ENCODE measurements at regions not wholly inside any gene's neighbourhood (a gene's known extent, or its start where the extent isn't known, plus 50 kb on each side); places are given as distances from the start of the nearest gene placed in this dataset.

DNA sequence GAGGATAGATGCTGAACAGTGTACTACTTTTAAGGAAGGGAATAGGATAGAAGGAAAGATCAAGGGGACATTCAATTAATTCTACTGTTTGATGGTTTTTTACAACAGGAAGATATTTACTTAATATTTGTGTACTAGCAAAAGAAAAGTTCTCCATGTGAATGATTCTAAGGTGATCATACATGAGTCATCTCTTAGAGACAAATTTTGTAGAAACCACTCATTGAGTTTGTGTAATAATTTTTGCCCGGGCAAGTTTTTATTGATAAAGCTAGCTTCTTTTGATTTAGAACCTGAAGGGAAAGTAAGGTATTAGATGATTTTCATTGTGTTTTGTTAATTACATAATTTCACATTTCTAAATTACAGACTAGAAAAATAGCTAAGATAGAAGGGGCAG lies 172.8 kb upstream of the PSMD7 start:
- Histone ChIP-seq H3K27me3 (ENCODE audit: control insufficient read depth, extremely low read depth, insufficient read depth, low read length) (no peaks in the 10 kb centered on the region), H2AFZ (ENCODE audit: control insufficient read depth, low read length) (no peak overlapping the region), H3K4me1 (ENCODE audit: control insufficient read depth, extremely low read depth, insufficient read depth, low read length) (peaks cover 5% of the 10 kb centered on the region), H4K20me1 (ENCODE audit: control insufficient read depth, extremely low read depth, insufficient read depth, low read length) (no peaks in the 10 kb centered on the region), H3K36me3 (ENCODE audit: control insufficient read depth in 2 of 2, extremely low read depth in 1 of 2, insufficient read depth in 2 of 2, low read length in 2 of 2) (no peaks in the 10 kb centered on the region), H3K9me1 (ENCODE audit: control insufficient read depth, extremely low read depth, insufficient read depth, low read length) (no peaks in the 10 kb centered on the region), H3K4me2 (ENCODE audit: control insufficient read depth, extremely low read depth, insufficient read depth, low read depth, low read length) (no peak overlapping the region), H3K4me3 (ENCODE audit: control insufficient read depth in 2 of 3, extremely low read depth in 1 of 3, insufficient read depth in 2 of 3, low read depth in 1 of 3, low read length in 3 of 3) (no peak overlapping the region), H3K27ac (ENCODE audit: control insufficient read depth, insufficient read depth, low read length) (no peak overlapping the region), H3K79me2 (ENCODE audit: control insufficient read depth, insufficient read depth, low read length) (no peaks in the 10 kb centered on the region), H3K9ac (ENCODE audit: control insufficient read depth, extremely low read depth, insufficient read depth, low read length) (no peak overlapping the region), H3K9me3 (ENCODE audit: control insufficient read depth, low read depth, low read length) (no peaks in the 10 kb centered on the region)
- TF ChIP-seq, protein P1, sequence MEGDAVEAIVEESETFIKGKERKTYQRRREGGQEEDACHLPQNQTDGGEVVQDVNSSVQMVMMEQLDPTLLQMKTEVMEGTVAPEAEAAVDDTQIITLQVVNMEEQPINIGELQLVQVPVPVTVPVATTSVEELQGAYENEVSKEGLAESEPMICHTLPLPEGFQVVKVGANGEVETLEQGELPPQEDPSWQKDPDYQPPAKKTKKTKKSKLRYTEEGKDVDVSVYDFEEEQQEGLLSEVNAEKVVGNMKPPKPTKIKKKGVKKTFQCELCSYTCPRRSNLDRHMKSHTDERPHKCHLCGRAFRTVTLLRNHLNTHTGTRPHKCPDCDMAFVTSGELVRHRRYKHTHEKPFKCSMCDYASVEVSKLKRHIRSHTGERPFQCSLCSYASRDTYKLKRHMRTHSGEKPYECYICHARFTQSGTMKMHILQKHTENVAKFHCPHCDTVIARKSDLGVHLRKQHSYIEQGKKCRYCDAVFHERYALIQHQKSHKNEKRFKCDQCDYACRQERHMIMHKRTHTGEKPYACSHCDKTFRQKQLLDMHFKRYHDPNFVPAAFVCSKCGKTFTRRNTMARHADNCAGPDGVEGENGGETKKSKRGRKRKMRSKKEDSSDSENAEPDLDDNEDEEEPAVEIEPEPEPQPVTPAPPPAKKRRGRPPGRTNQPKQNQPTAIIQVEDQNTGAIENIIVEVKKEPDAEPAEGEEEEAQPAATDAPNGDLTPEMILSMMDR (optimal IDR thresholded peaks at IDR 0.05 in 1 of 3, IDR thresholded peaks at IDR 0.05 in 1 of 3, conservative IDR thresholded peaks at IDR 0.05 in 1 of 3; ENCODE audit: extremely low read depth in 1 of 3, insufficient read depth in 2 of 3, low read length in 3 of 3), result no peak
- no peak for TF ChIP-seq EZH2 (IDR thresholded peaks at IDR 0.05; ENCODE audit: low read length)
- no peak for DNase-seq (ENCODE audit: low read depth, low spot score)
- dilution Hi-C loops (cut with MboI; ENCODE audit: extremely low pct_ligation_motif_present, low sequenced_read_pairs), result no loop called here
- FAIRE-seq, result no peak

DNA sequence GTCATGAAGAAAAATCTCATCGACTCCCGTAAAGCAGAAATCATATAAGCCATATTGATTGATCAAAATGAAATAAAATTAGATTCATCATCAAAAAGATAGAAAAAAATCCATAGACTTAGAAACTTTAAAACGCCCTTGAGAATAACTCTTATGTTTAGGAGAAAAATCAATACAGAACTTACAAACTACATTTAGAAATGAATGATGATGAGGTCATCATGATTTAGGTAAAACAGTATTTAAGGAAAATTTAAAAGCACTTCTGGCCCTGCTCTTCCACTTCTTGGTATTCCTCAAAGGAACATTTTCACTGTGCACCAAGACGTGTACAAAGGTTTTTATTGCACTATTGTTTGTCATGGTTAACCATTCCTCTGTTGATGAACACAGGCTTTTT lies 173.4 kb upstream of the PSMD7 start:
- Histone ChIP-seq H3K9me3 (ENCODE audit: control insufficient read depth, low read depth, low read length) (no peaks in the 10 kb centered on the region), H3K9ac (ENCODE audit: control insufficient read depth, extremely low read depth, insufficient read depth, low read length) (no peak overlapping the region), H4K20me1 (ENCODE audit: control insufficient read depth, extremely low read depth, insufficient read depth, low read length) (no peaks in the 10 kb centered on the region), H3K4me1 (ENCODE audit: control insufficient read depth, extremely low read depth, insufficient read depth, low read length) (peaks cover 5% of the 10 kb centered on the region), H3K27ac (ENCODE audit: control insufficient read depth, insufficient read depth, low read length) (no peak overlapping the region), H3K4me3 (ENCODE audit: control insufficient read depth in 2 of 3, extremely low read depth in 1 of 3, insufficient read depth in 2 of 3, low read depth in 1 of 3, low read length in 3 of 3) (no peak overlapping the region), H3K4me2 (ENCODE audit: control insufficient read depth, extremely low read depth, insufficient read depth, low read depth, low read length) (no peak overlapping the region), H2AFZ (ENCODE audit: control insufficient read depth, low read length) (no peak overlapping the region), H3K36me3 (ENCODE audit: control insufficient read depth in 2 of 2, extremely low read depth in 1 of 2, insufficient read depth in 2 of 2, low read length in 2 of 2) (no peaks in the 10 kb centered on the region), H3K27me3 (ENCODE audit: control insufficient read depth, extremely low read depth, insufficient read depth, low read length) (no peaks in the 10 kb centered on the region), H3K79me2 (ENCODE audit: control insufficient read depth, insufficient read depth, low read length) (no peaks in the 10 kb centered on the region), H3K9me1 (ENCODE audit: control insufficient read depth, extremely low read depth, insufficient read depth, low read length) (no peaks in the 10 kb centered on the region)
- no peak for TF ChIP-seq EZH2 (IDR thresholded peaks at IDR 0.05; ENCODE audit: low read length)
- TF ChIP-seq, protein P1 (optimal IDR thresholded peaks at IDR 0.05 in 1 of 3, IDR thresholded peaks at IDR 0.05 in 1 of 3, conservative IDR thresholded peaks at IDR 0.05 in 1 of 3; ENCODE audit: extremely low read depth in 1 of 3, insufficient read depth in 2 of 3, low read length in 3 of 3), result no peak
- dilution Hi-C loops (cut with MboI; ENCODE audit: extremely low pct_ligation_motif_present, low sequenced_read_pairs), result no loop called here
- FAIRE-seq (no peak), DNase-seq (ENCODE audit: low read depth, low spot score) (no peak)

Measured in keratinocyte (primary cell).